GM12878 (cell line): ENCODE measurements at regions not wholly inside any gene's neighbourhood (a gene's known extent, or its start where the extent isn't known, plus 50 kb on each side); places are given as distances from the start of the nearest gene placed in this dataset.

ENCODE experiments used
- ATAC-seq: fragments of 200-7000 bp; cut with Tn5 transposase; 3 replicates; pipeline ENCODE4 v1.9.1; 2020; ENCODE audit warnings: mild to moderate bottlenecking, moderate library complexity
- BruUV-seq: library from RNA; stranded (reverse); fragments of 400-500 nt; replicated peaks from 2 replicates; lab custom pipeline; 2021; lab: Mats Ljungman, UMichigan
- CTCF ChIA-PET: fragments of 300-600 bp; sonication (Branson Sonifier 250); formaldehyde crosslinking; extraction: SDS; loops from one replicate; lab custom pipeline; 2021; ENCODE audit warnings: inconsistent platforms; lab: Yijun Ruan, JAX
- POLR2A ChIA-PET: fragments of 350-600 bp; formaldehyde crosslinking; extraction: SDS; loops from one replicate; lab custom pipeline; 2021; ENCODE audit warnings: inconsistent platforms; lab: Charles Lee
- RAD21 ChIA-PET: fragments of 300-600 bp; sonication (Branson Sonifier 250); formaldehyde crosslinking; loops from one replicate; lab custom pipeline; 2023; ENCODE audit warnings: antibody characterized with exemption; ENCODE audit not compliant: unreplicated experiment; lab: Charles Lee
- SMC1A ChIA-PET: fragments of 300-600 bp; sonication (Branson Sonifier 250); formaldehyde crosslinking; loops from one replicate; lab custom pipeline; 2023; ENCODE audit not compliant: unreplicated experiment, uncharacterized antibody; lab: Charles Lee
- DNase-seq: peaks from one replicate; pipeline ENCODE4 v3.0.0-alpha.2; 2011; ENCODE audit warnings: low read depth, low spot score
- FAIRE-seq: peaks from 3 replicates; lab custom pipeline; 2011; peaks lifted over from hg19 to GRCh38; lab: Jason Lieb, UNC
- H2AFZ ChIP-seq: 2 replicates; pipeline ENCODE4 v1.6.0; 2011; ENCODE audit warnings: low read depth, low read length, control low read depth; ENCODE audit not compliant: control insufficient read depth
- H3K27ac ChIP-seq: 2 replicates; pipeline ENCODE4 v1.5.1; 2011; ENCODE audit warnings: control low read depth; ENCODE audit not compliant: control insufficient read depth, insufficient read depth
- H3K27me3 ChIP-seq, 2 experiments: replicated peaks in 1 of 2; 2 replicates each; pipeline versions ENCODE4 v1.6.0 to v1.6.1; 2011; ENCODE audit warnings: low read length in 1 of 2; ENCODE audit not compliant: control insufficient read depth in 2 of 2, insufficient read depth in 2 of 2
- H3K36me3 ChIP-seq, 2 experiments: 2 replicates each; pipeline ENCODE4 v1.5.1; 2011; ENCODE audit warnings: low read length in 1 of 2; ENCODE audit not compliant: control insufficient read depth in 2 of 2, insufficient read depth in 2 of 2
- H3K4me1 ChIP-seq: 2 replicates; pipeline ENCODE4 v1.6.1; 2011; ENCODE audit warnings: mild to moderate bottlenecking, low read length, moderate library complexity, mixed read lengths; ENCODE audit not compliant: control insufficient read depth, insufficient read depth
- H3K4me2 ChIP-seq: 2 replicates; pipeline ENCODE4 v1.6.0; 2011; ENCODE audit warnings: control low read depth; ENCODE audit not compliant: control insufficient read depth, insufficient read depth
- H3K4me3 ChIP-seq: fragments of 200-600 bp; sonication (generic); 2 replicates; pipeline ENCODE4 v1.5.1; 2016
- H3K79me2 ChIP-seq: 2 replicates; pipeline ENCODE4 v1.6.0; 2011; ENCODE audit warnings: low read length; ENCODE audit not compliant: control insufficient read depth, insufficient read depth
- H3K9ac ChIP-seq: 2 replicates; pipeline ENCODE4 v1.8.0; 2011; ENCODE audit warnings: low read length, control low read depth, mixed read lengths; ENCODE audit not compliant: control insufficient read depth, insufficient read depth
- H3K9me3 ChIP-seq: replicated peaks from 3 replicates; pipeline ENCODE4 v1.5.1; 2011; ENCODE audit warnings: mild to moderate bottlenecking, low read length; ENCODE audit not compliant: control insufficient read depth, insufficient read depth
- H4K20me1 ChIP-seq: 2 replicates; pipeline ENCODE4 v1.6.0; 2011; ENCODE audit not compliant: control insufficient read depth, insufficient read depth
- CREB1 ChIP-seq: IDR thresholded peaks from 2 replicates; pipeline ENCODE4 v1.6.1; 2012; ENCODE audit warnings: low read depth, mild to moderate bottlenecking, inconsistent platforms
- CREM ChIP-seq: IDR thresholded peaks from 2 replicates; pipeline ENCODE4 v1.6.1; 2014; ENCODE audit warnings: antibody characterized with exemption, low read depth
- EED ChIP-seq: sonication (generic); IDR thresholded peaks from 2 replicates; pipeline ENCODE4 v1.6.1; 2016; ENCODE audit warnings: antibody characterized with exemption, low read depth
- FOS ChIP-seq: IDR thresholded peaks from 3 replicates; pipeline ENCODE4 v1.6.1; 2011; ENCODE audit warnings: borderline replicate concordance; ENCODE audit not compliant: insufficient read length; ENCODE audit errors: extremely low read depth
- GABPA ChIP-seq: IDR thresholded peaks from 2 replicates; pipeline ENCODE4 v1.6.1; 2014; ENCODE audit warnings: antibody characterized with exemption, low read depth, mild to moderate bottlenecking, inconsistent platforms
- LARP7 ChIP-seq: fragments of 450-650 bp; IDR thresholded peaks from 2 replicates; pipeline ENCODE4 v1.6.1; 2017; ENCODE audit warnings: mild to moderate bottlenecking
- MTA3 ChIP-seq: IDR thresholded peaks from 2 replicates; pipeline ENCODE4 v1.6.1; 2012; ENCODE audit warnings: low read length, inconsistent platforms, borderline replicate concordance
- NFYB ChIP-seq: IDR thresholded peaks from 2 replicates; pipeline ENCODE4 v1.6.1; 2011; ENCODE audit warnings: low read depth, mild to moderate bottlenecking, low read length, improper control_type of control experiment, moderate library complexity; ENCODE audit not compliant: insufficient read depth
- PAX8 ChIP-seq: fragments of 450-650 bp; IDR thresholded peaks from 2 replicates; pipeline ENCODE4 v1.6.1; 2017; ENCODE audit warnings: mild to moderate bottlenecking, moderate library complexity
- POLR2A ChIP-seq: IDR thresholded peaks from 2 replicates; pipeline ENCODE4 v1.6.1; 2011; ENCODE audit warnings: low read depth, mild to moderate bottlenecking, low read length
- POU2F2 ChIP-seq: IDR thresholded peaks from 3 replicates; pipeline ENCODE4 v1.6.1; 2011; ENCODE audit warnings: low read depth, mild to moderate bottlenecking, low read length, borderline replicate concordance
- SMAD1 ChIP-seq: fragments of 450-650 bp; IDR thresholded peaks from 2 replicates; pipeline ENCODE4 v1.6.1; 2018; ENCODE audit warnings: mild to moderate bottlenecking, low read depth; ENCODE audit not compliant: partially characterized antibody
- YBX1 ChIP-seq: fragments of 450-650 bp; IDR thresholded peaks from 2 replicates; pipeline ENCODE4 v1.6.1; 2016; ENCODE audit warnings: antibody characterized with exemption
- WGBS: methylation state at CpG from one replicate; pipeline ENCODE4 v1.1.6; 2016; ENCODE audit warnings: low lambda C conversion rate; ENCODE audit not compliant: insufficient replicate concordance, insufficient coverage; ENCODE audit errors: missing lambda C conversion rate; 5-methylcytosine and 5-hydroxymethylcytosine counted together
- in situ Hi-C: fragments of 300-500 bp; cut with MboI; formaldehyde crosslinking; loops from 9 replicates; pipeline ENCODE4 v1.14.3; 2018; ENCODE audit warnings: mixed read lengths
- intact Hi-C: fragments of 100-400 bp; cut with micrococcal nuclease; formaldehyde crosslinking; loops from one replicate; pipeline ENCODE4 v1.14.2; 2022; ENCODE audit not compliant: unreplicated experiment
- TF ChIP-seq, protein P1 (sequence below): fragments of 450-650 bp; IDR thresholded peaks from 2 replicates; pipeline ENCODE4 v1.6.1; 2014; ENCODE audit warnings: mild to moderate bottlenecking
- TF ChIP-seq, protein P2 (sequence below): fragments of 450-650 bp; IDR thresholded peaks from 2 replicates; pipeline ENCODE4 v1.6.1; 2016; ENCODE audit warnings: mild to moderate bottlenecking
- TF ChIP-seq, protein P3 (sequence below), 3 experiments: IDR thresholded peaks in 2 of 3; conservative IDR thresholded peaks in 1 of 3; 2 replicates each; pipeline ENCODE4 v1.5.1; 2011; ENCODE audit warnings: low read depth in 3 of 3, low read length in 3 of 3, mild to moderate bottlenecking in 3 of 3, control low read depth in 2 of 3, moderate library complexity in 2 of 3, inconsistent platforms in 1 of 3, mixed read lengths in 1 of 3; ENCODE audit not compliant: control insufficient read depth in 2 of 3, insufficient read depth in 1 of 3; ENCODE audit errors: extremely low read depth in 1 of 3
- TF ChIP-seq, protein P4 (sequence below): IDR thresholded peaks from 2 replicates; pipeline ENCODE4 v1.6.1; 2012; ENCODE audit warnings: low read depth, low read length, improper control_type of control experiment

DNA sequence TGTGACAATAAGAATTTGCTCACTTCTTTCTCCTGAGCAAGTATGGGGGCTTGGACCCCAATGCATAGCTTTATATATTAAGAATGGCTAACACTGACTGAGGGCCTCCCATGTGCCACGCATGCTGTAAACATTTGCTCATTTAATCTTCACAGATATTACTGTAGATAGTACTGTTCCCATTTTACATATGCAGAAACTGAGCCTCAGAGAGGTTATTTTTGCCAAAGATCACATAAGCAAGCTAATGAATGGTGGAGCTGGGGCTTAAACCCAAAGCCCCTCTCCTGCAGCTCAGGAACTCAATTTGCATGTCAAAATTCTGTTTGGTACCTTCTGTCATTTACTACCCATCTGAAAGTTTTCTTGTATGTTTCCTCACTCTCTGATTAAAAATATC is 163.5 kb upstream of the NFIA start:
- ChIA-PET POLR2A (no interaction called here), CTCF (no interaction called here), SMC1A (no interaction called here), RAD21 (no interaction called here)
- intact Hi-C loops: no loop called here
- 25% methylated on average over 1 of the region's 1 CpG for WGBS
- TF ChIP-seq SMAD1 (no peak), PAX8 (no peak), FOS (no peak), POLR2A (no peak), CREM (no peak), YBX1 (no peak), EED (no peak), CREB1 (no peak), NFYB (no peak), POU2F2 (no peak), GABPA (no peak), LARP7 (no peak), MTA3 (no peak)
- TF ChIP-seq, protein P1, sequence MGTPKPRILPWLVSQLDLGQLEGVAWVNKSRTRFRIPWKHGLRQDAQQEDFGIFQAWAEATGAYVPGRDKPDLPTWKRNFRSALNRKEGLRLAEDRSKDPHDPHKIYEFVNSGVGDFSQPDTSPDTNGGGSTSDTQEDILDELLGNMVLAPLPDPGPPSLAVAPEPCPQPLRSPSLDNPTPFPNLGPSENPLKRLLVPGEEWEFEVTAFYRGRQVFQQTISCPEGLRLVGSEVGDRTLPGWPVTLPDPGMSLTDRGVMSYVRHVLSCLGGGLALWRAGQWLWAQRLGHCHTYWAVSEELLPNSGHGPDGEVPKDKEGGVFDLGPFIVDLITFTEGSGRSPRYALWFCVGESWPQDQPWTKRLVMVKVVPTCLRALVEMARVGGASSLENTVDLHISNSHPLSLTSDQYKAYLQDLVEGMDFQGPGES: no peak
- TF ChIP-seq, protein P2, sequence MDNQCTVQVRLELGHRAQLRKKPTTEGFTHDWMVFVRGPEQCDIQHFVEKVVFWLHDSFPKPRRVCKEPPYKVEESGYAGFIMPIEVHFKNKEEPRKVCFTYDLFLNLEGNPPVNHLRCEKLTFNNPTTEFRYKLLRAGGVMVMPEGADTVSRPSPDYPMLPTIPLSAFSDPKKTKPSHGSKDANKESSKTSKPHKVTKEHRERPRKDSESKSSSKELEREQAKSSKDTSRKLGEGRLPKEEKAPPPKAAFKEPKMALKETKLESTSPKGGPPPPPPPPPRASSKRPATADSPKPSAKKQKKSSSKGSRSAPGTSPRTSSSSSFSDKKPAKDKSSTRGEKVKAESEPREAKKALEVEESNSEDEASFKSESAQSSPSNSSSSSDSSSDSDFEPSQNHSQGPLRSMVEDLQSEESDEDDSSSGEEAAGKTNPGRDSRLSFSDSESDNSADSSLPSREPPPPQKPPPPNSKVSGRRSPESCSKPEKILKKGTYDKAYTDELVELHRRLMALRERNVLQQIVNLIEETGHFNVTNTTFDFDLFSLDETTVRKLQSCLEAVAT: no peak
- TF ChIP-seq, protein P3, sequence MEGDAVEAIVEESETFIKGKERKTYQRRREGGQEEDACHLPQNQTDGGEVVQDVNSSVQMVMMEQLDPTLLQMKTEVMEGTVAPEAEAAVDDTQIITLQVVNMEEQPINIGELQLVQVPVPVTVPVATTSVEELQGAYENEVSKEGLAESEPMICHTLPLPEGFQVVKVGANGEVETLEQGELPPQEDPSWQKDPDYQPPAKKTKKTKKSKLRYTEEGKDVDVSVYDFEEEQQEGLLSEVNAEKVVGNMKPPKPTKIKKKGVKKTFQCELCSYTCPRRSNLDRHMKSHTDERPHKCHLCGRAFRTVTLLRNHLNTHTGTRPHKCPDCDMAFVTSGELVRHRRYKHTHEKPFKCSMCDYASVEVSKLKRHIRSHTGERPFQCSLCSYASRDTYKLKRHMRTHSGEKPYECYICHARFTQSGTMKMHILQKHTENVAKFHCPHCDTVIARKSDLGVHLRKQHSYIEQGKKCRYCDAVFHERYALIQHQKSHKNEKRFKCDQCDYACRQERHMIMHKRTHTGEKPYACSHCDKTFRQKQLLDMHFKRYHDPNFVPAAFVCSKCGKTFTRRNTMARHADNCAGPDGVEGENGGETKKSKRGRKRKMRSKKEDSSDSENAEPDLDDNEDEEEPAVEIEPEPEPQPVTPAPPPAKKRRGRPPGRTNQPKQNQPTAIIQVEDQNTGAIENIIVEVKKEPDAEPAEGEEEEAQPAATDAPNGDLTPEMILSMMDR (IDR thresholded peaks at IDR 0.05 in 2 of 3, conservative IDR thresholded peaks at IDR 0.05 in 1 of 3; ENCODE audit: control insufficient read depth in 2 of 3, extremely low read depth in 1 of 3, insufficient read depth in 1 of 3, low read depth in 3 of 3, low read length in 3 of 3): no peak
- TF ChIP-seq, protein P4, sequence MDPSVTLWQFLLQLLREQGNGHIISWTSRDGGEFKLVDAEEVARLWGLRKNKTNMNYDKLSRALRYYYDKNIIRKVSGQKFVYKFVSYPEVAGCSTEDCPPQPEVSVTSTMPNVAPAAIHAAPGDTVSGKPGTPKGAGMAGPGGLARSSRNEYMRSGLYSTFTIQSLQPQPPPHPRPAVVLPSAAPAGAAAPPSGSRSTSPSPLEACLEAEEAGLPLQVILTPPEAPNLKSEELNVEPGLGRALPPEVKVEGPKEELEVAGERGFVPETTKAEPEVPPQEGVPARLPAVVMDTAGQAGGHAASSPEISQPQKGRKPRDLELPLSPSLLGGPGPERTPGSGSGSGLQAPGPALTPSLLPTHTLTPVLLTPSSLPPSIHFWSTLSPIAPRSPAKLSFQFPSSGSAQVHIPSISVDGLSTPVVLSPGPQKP: no peak
- no peaks in the 10 kb centered on the region for H3K36me3 ChIP-seq
- H3K27me3 ChIP-seq: no peaks in the 10 kb centered on the region
- DNase-seq (no peak), FAIRE-seq (no peak), ATAC-seq (no peak)
- H3K27ac ChIP-seq: no peak overlapping the region
- H3K4me3 ChIP-seq: no peak overlapping the region
- no peaks in the 10 kb centered on the region for H3K9me3 ChIP-seq
- H3K9ac ChIP-seq: no peak overlapping the region
- H4K20me1 ChIP-seq: no peaks in the 10 kb centered on the region
- BruUV-seq: no TSS peak
- in situ Hi-C loops: no loop called here
- no peak overlapping the region for H2AFZ ChIP-seq
- H3K4me2 ChIP-seq: no peak overlapping the region
- H3K4me1 ChIP-seq: no peaks in the 10 kb centered on the region
- H3K79me2 ChIP-seq: no peaks in the 10 kb centered on the region
